ENCODE measurements at regions not wholly inside any gene's neighbourhood (a gene's known extent, or its start where the extent isn't known, plus 50 kb on each side); places are given as distances from the start of the nearest gene placed in this dataset.

- Histone ChIP-seq H3K27me3 (ENCODE audit: insufficient read depth, low read length) (no peaks in the 10 kb centered on the region), H3K4me2 (ENCODE audit: insufficient read depth, low read length) (no peak overlapping the region), H3K4me3 (ENCODE audit: insufficient read depth, low read length) (no peak overlapping the region), H3K4me1 (ENCODE audit: insufficient read depth, low read length) (no peaks in the 10 kb centered on the region), H3K9me3 (ENCODE audit: low read depth, low read length) (no peaks in the 10 kb centered on the region), H3K79me2 (ENCODE audit: insufficient read depth, low read length) (no peaks in the 10 kb centered on the region), H2AFZ (ENCODE audit: low read length) (no peak overlapping the region), H3K36me3 (ENCODE audit: insufficient read depth, low read length) (no peaks in the 10 kb centered on the region), H4K20me1 (ENCODE audit: insufficient read depth, low read length) (no peaks in the 10 kb centered on the region), H3K27ac (ENCODE audit: low read depth, low read length) (no peak overlapping the region)
- no peak for TF ChIP-seq CTCF (IDR thresholded peaks at IDR 0.05; ENCODE audit: extremely low read depth, low read depth, low read length)
- DNase-seq (ENCODE audit: insufficient read length, low spot score, missing footprints): no peak
Observed at GRCh38 chr11:134784046-134784445, 372.0 kb upstream of the B3GAT1 start.

- H3K9me3 ChIP-seq (ENCODE audit: low read depth, low read length): no peaks in the 10 kb centered on the region
- H4K20me1 ChIP-seq (ENCODE audit: insufficient read depth, low read length): no peaks in the 10 kb centered on the region
- no peak overlapping the region for H3K4me2 ChIP-seq (ENCODE audit: insufficient read depth, low read length)
- H3K79me2 ChIP-seq (ENCODE audit: insufficient read depth, low read length): no peaks in the 10 kb centered on the region
- H3K4me1 ChIP-seq (ENCODE audit: insufficient read depth, low read length): no peaks in the 10 kb centered on the region
- no peak for DNase-seq (ENCODE audit: insufficient read length, low spot score, missing footprints)
- no peak for TF ChIP-seq CTCF (IDR thresholded peaks at IDR 0.05; ENCODE audit: extremely low read depth, low read depth, low read length)
- H3K4me3 ChIP-seq (ENCODE audit: insufficient read depth, low read length): no peak overlapping the region
- H2AFZ ChIP-seq (ENCODE audit: low read length): no peak overlapping the region
- no peaks in the 10 kb centered on the region for H3K36me3 ChIP-seq (ENCODE audit: insufficient read depth, low read length)
- H3K27ac ChIP-seq (ENCODE audit: low read depth, low read length): no peak overlapping the region
- no peaks in the 10 kb centered on the region for H3K27me3 ChIP-seq (ENCODE audit: insufficient read depth, low read length)
Observed at GRCh38 chr11:134783234-134783633, 371.2 kb upstream of the B3GAT1 start.

GRCh38 chr11:134781380-134781866, 369.4 kb upstream of the B3GAT1 start:
- DNase-seq (ENCODE audit: insufficient read length, low spot score, missing footprints): no peak
- no peaks in the 10 kb centered on the region for H3K79me2 ChIP-seq (ENCODE audit: insufficient read depth, low read length)
- no peak overlapping the region for H2AFZ ChIP-seq (ENCODE audit: low read length)
- no peak overlapping the region for H3K27ac ChIP-seq (ENCODE audit: low read depth, low read length)
- H3K4me1 ChIP-seq (ENCODE audit: insufficient read depth, low read length): no peaks in the 10 kb centered on the region
- no peaks in the 10 kb centered on the region for H3K27me3 ChIP-seq (ENCODE audit: insufficient read depth, low read length)
- no peaks in the 10 kb centered on the region for H4K20me1 ChIP-seq (ENCODE audit: insufficient read depth, low read length)
- no peak overlapping the region for H3K4me3 ChIP-seq (ENCODE audit: insufficient read depth, low read length)
- H3K4me2 ChIP-seq (ENCODE audit: insufficient read depth, low read length): no peak overlapping the region
- no peaks in the 10 kb centered on the region for H3K36me3 ChIP-seq (ENCODE audit: insufficient read depth, low read length)
- H3K9me3 ChIP-seq (ENCODE audit: low read depth, low read length): no peaks in the 10 kb centered on the region
- no peak for TF ChIP-seq CTCF (IDR thresholded peaks at IDR 0.05; ENCODE audit: extremely low read depth, low read depth, low read length)

GRCh38 chr11:134780486-134781147, 368.6 kb upstream of the B3GAT1 start:
- TF ChIP-seq CTCF (IDR thresholded peaks at IDR 0.05; ENCODE audit: extremely low read depth, low read depth, low read length): no peak
- H3K4me1 ChIP-seq (ENCODE audit: insufficient read depth, low read length): no peaks in the 10 kb centered on the region
- H3K36me3 ChIP-seq (ENCODE audit: insufficient read depth, low read length): no peaks in the 10 kb centered on the region
- no peaks in the 10 kb centered on the region for H3K27me3 ChIP-seq (ENCODE audit: insufficient read depth, low read length)
- no peak overlapping the region for H2AFZ ChIP-seq (ENCODE audit: low read length)
- H3K4me2 ChIP-seq (ENCODE audit: insufficient read depth, low read length): no peak overlapping the region
- no peaks in the 10 kb centered on the region for H3K79me2 ChIP-seq (ENCODE audit: insufficient read depth, low read length)
- no peak for DNase-seq (ENCODE audit: insufficient read length, low spot score, missing footprints)
- H3K4me3 ChIP-seq (ENCODE audit: insufficient read depth, low read length): no peak overlapping the region
- H3K9me3 ChIP-seq (ENCODE audit: low read depth, low read length): no peaks in the 10 kb centered on the region
- no peaks in the 10 kb centered on the region for H4K20me1 ChIP-seq (ENCODE audit: insufficient read depth, low read length)
- H3K27ac ChIP-seq (ENCODE audit: low read depth, low read length): no peak overlapping the region

Measured in osteoblast (primary cell).